GM12878 (cell line): ENCODE measurements at regions not wholly inside any gene's neighbourhood (a gene's known extent, or its start where the extent isn't known, plus 50 kb on each side); places are given as distances from the start of the nearest gene placed in this dataset.

Source experiments
- ATAC-seq: fragments of 200-7000 bp; cut with Tn5 transposase; 3 replicates; pipeline ENCODE4 v1.9.1; 2020; ENCODE audit warnings: mild to moderate bottlenecking, moderate library complexity
- BruUV-seq: library from RNA; stranded (reverse); fragments of 400-500 nt; replicated peaks from 2 replicates; lab custom pipeline; 2021; lab: Mats Ljungman, UMichigan
- CTCF ChIA-PET: fragments of 300-600 bp; sonication (Branson Sonifier 250); formaldehyde crosslinking; extraction: SDS; loops from one replicate; lab custom pipeline; 2021; ENCODE audit warnings: inconsistent platforms; lab: Yijun Ruan, JAX
- POLR2A ChIA-PET: fragments of 350-600 bp; formaldehyde crosslinking; extraction: SDS; loops from one replicate; lab custom pipeline; 2021; ENCODE audit warnings: inconsistent platforms; lab: Charles Lee
- RAD21 ChIA-PET: fragments of 300-600 bp; sonication (Branson Sonifier 250); formaldehyde crosslinking; loops from one replicate; lab custom pipeline; 2023; ENCODE audit warnings: antibody characterized with exemption; ENCODE audit not compliant: unreplicated experiment; lab: Charles Lee
- SMC1A ChIA-PET: fragments of 300-600 bp; sonication (Branson Sonifier 250); formaldehyde crosslinking; loops from one replicate; lab custom pipeline; 2023; ENCODE audit not compliant: unreplicated experiment, uncharacterized antibody; lab: Charles Lee
- DNase-seq: peaks from one replicate; pipeline ENCODE4 v3.0.0-alpha.2; 2011; ENCODE audit warnings: low read depth, low spot score
- FAIRE-seq: peaks from 3 replicates; lab custom pipeline; 2011; peaks lifted over from hg19 to GRCh38; lab: Jason Lieb, UNC
- H2AFZ ChIP-seq: 2 replicates; pipeline ENCODE4 v1.6.0; 2011; ENCODE audit warnings: low read depth, low read length, control low read depth; ENCODE audit not compliant: control insufficient read depth
- H3K27ac ChIP-seq: 2 replicates; pipeline ENCODE4 v1.5.1; 2011; ENCODE audit warnings: control low read depth; ENCODE audit not compliant: control insufficient read depth, insufficient read depth
- H3K27me3 ChIP-seq, 2 experiments: replicated peaks in 1 of 2; 2 replicates each; pipeline versions ENCODE4 v1.6.0 to v1.6.1; 2011; ENCODE audit warnings: low read length in 1 of 2; ENCODE audit not compliant: control insufficient read depth in 2 of 2, insufficient read depth in 2 of 2
- H3K36me3 ChIP-seq, 2 experiments: 2 replicates each; pipeline ENCODE4 v1.5.1; 2011; ENCODE audit warnings: low read length in 1 of 2; ENCODE audit not compliant: control insufficient read depth in 2 of 2, insufficient read depth in 2 of 2
- H3K4me1 ChIP-seq: 2 replicates; pipeline ENCODE4 v1.6.1; 2011; ENCODE audit warnings: mild to moderate bottlenecking, low read length, moderate library complexity, mixed read lengths; ENCODE audit not compliant: control insufficient read depth, insufficient read depth
- H3K4me2 ChIP-seq: 2 replicates; pipeline ENCODE4 v1.6.0; 2011; ENCODE audit warnings: control low read depth; ENCODE audit not compliant: control insufficient read depth, insufficient read depth
- H3K4me3 ChIP-seq: fragments of 200-600 bp; sonication (generic); 2 replicates; pipeline ENCODE4 v1.5.1; 2016
- H3K79me2 ChIP-seq: 2 replicates; pipeline ENCODE4 v1.6.0; 2011; ENCODE audit warnings: low read length; ENCODE audit not compliant: control insufficient read depth, insufficient read depth
- H3K9ac ChIP-seq: 2 replicates; pipeline ENCODE4 v1.8.0; 2011; ENCODE audit warnings: low read length, control low read depth, mixed read lengths; ENCODE audit not compliant: control insufficient read depth, insufficient read depth
- H3K9me3 ChIP-seq: replicated peaks from 3 replicates; pipeline ENCODE4 v1.5.1; 2011; ENCODE audit warnings: mild to moderate bottlenecking, low read length; ENCODE audit not compliant: control insufficient read depth, insufficient read depth
- H4K20me1 ChIP-seq: 2 replicates; pipeline ENCODE4 v1.6.0; 2011; ENCODE audit not compliant: control insufficient read depth, insufficient read depth
- ASH2L ChIP-seq: fragments of 300-600, 200-600 bp; sonication (generic); IDR thresholded peaks from 2 replicates; pipeline ENCODE4 v1.6.1; 2017; ENCODE audit warnings: low read depth, mild to moderate bottlenecking, borderline replicate concordance
- ATF7 ChIP-seq: fragments of 450-650 bp; IDR thresholded peaks from 2 replicates; pipeline ENCODE4 v1.6.1; 2016; ENCODE audit warnings: low read depth, mild to moderate bottlenecking
- CHD4 ChIP-seq: fragments of 200-600 bp; sonication (generic); IDR thresholded peaks from 2 replicates; pipeline ENCODE4 v1.6.1; 2016; ENCODE audit warnings: mild to moderate bottlenecking
- FOXM1 ChIP-seq: IDR thresholded peaks from 2 replicates; pipeline ENCODE4 v1.6.1; 2012; ENCODE audit warnings: low read depth, mild to moderate bottlenecking, inconsistent platforms, low read length, moderate library complexity
- GABPA ChIP-seq: IDR thresholded peaks from 2 replicates; pipeline ENCODE4 v1.6.1; 2014; ENCODE audit warnings: antibody characterized with exemption, low read depth, mild to moderate bottlenecking, inconsistent platforms
- KLF5 ChIP-seq: fragments of 450-650 bp; IDR thresholded peaks from 2 replicates; pipeline ENCODE4 v1.6.1; 2014; ENCODE audit warnings: mild to moderate bottlenecking; ENCODE audit not compliant: partially characterized antibody
- MYC ChIP-seq: IDR thresholded peaks from 2 replicates; pipeline ENCODE4 v1.6.1; 2011; ENCODE audit warnings: mild to moderate bottlenecking, low read length, moderate library complexity, inconsistent platforms; ENCODE audit not compliant: insufficient read depth, insufficient replicate concordance, insufficient read length, severe bottlenecking
- NFXL1 ChIP-seq: fragments of 450-650 bp; IDR thresholded peaks from 2 replicates; pipeline ENCODE4 v1.6.1; 2017; ENCODE audit warnings: antibody characterized with exemption, mild to moderate bottlenecking, borderline replicate concordance
- NFYA ChIP-seq: IDR thresholded peaks from 2 replicates; pipeline ENCODE4 v1.6.1; 2011; ENCODE audit warnings: low read depth, mild to moderate bottlenecking, low read length, improper control_type of control experiment, borderline replicate concordance
- NFYB ChIP-seq: IDR thresholded peaks from 2 replicates; pipeline ENCODE4 v1.6.1; 2011; ENCODE audit warnings: low read depth, mild to moderate bottlenecking, low read length, improper control_type of control experiment, moderate library complexity; ENCODE audit not compliant: insufficient read depth
- RB1 ChIP-seq: fragments of 450-650 bp; formaldehyde crosslinking; IDR thresholded peaks from 2 replicates; pipeline ENCODE4 v1.6.1; 2017; ENCODE audit warnings: mild to moderate bottlenecking, borderline replicate concordance
- SREBF1 ChIP-seq: IDR thresholded peaks from 2 replicates; pipeline ENCODE4 v1.6.1; 2012; ENCODE audit warnings: mild to moderate bottlenecking, low read length
- STAT1 ChIP-seq: fragments of 450-650 bp; conservative IDR thresholded peaks from 2 replicates; pipeline ENCODE4 v1.6.1; 2014; ENCODE audit warnings: antibody characterized with exemption, mild to moderate bottlenecking
- WGBS: methylation state at CpG from one replicate; pipeline ENCODE4 v1.1.6; 2016; ENCODE audit warnings: low lambda C conversion rate; ENCODE audit not compliant: insufficient replicate concordance, insufficient coverage; ENCODE audit errors: missing lambda C conversion rate; 5-methylcytosine and 5-hydroxymethylcytosine counted together
- in situ Hi-C: fragments of 300-500 bp; cut with MboI; formaldehyde crosslinking; loops from 9 replicates; pipeline ENCODE4 v1.14.3; 2018; ENCODE audit warnings: mixed read lengths
- intact Hi-C: fragments of 100-400 bp; cut with micrococcal nuclease; formaldehyde crosslinking; loops from one replicate; pipeline ENCODE4 v1.14.2; 2022; ENCODE audit not compliant: unreplicated experiment
- TF ChIP-seq, protein P1 (sequence below): fragments of 450-650 bp; IDR thresholded peaks from 2 replicates; pipeline ENCODE4 v1.6.1; 2016; ENCODE audit warnings: mild to moderate bottlenecking

DNA sequence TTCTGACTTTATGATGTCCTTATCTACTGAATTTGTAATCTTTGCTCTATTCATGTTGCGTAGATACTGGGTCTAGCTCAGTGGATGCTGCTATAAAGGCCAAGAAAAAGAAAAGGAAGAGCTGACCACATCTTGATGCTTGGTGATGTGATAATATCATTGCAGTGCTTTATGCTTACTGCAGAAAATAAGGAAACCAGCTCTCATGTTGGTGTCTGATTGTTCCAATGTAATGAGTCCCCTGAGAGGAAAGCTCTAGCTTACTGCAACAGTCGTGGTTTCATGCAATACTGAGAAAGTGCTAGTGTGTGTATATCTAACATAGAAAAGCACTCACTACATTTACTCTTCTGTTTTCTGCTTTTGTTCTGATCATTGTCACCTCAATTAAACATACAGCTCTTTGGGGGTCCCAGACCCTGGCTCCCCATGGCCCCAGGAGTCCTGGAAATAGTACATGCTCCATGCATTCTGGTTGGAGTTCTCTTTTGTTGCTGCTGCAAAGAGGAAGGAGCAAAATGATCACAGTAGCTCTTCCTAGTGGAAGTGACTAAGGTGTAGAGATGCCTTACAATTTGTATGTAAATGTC, 338.8 kb downstream of the CYRIA start:
- TF ChIP-seq ATF7 (no peak), STAT1 (no peak), SREBF1 (no peak), KLF5 (no peak), RB1 (no peak), NFYA (no peak), CHD4 (no peak), ASH2L (no peak), NFYB (no peak), GABPA (no peak), MYC (no peak), NFXL1 (no peak), FOXM1 (no peak)
- TF ChIP-seq, protein P1, sequence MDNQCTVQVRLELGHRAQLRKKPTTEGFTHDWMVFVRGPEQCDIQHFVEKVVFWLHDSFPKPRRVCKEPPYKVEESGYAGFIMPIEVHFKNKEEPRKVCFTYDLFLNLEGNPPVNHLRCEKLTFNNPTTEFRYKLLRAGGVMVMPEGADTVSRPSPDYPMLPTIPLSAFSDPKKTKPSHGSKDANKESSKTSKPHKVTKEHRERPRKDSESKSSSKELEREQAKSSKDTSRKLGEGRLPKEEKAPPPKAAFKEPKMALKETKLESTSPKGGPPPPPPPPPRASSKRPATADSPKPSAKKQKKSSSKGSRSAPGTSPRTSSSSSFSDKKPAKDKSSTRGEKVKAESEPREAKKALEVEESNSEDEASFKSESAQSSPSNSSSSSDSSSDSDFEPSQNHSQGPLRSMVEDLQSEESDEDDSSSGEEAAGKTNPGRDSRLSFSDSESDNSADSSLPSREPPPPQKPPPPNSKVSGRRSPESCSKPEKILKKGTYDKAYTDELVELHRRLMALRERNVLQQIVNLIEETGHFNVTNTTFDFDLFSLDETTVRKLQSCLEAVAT = no peak
- in situ Hi-C loops (no loop called here), intact Hi-C loops (no loop called here)
- no peaks in the 10 kb centered on the region for H4K20me1 ChIP-seq
- H2AFZ ChIP-seq = no peak overlapping the region
- ChIA-PET SMC1A (interaction anchor here (0.5 kb wide), 2 partner anchors 153 to 420 kb away, joined by 3 read pairs; no protein-coding TSS in a partner anchor), CTCF (no interaction called here), POLR2A (no interaction called here), RAD21 (interaction anchor here (0.6 kb wide), 1 partner anchor 571 kb away, joined by 3 read pairs; no protein-coding TSS in a partner anchor)
- H3K4me2 ChIP-seq = no peak overlapping the region
- FAIRE-seq (no peak), DNase-seq (no peak), ATAC-seq (no peak)
- no peaks in the 10 kb centered on the region for H3K4me1 ChIP-seq
- no peak overlapping the region for H3K9ac ChIP-seq
- H3K9me3 ChIP-seq = no peaks in the 10 kb centered on the region
- no peak overlapping the region for H3K4me3 ChIP-seq
- no TSS peak for BruUV-seq
- 14% methylated on average over 2 of the region's 2 CpGs for WGBS
- H3K36me3 ChIP-seq = no peaks in the 10 kb centered on the region
- H3K27me3 ChIP-seq = no peaks in the 10 kb centered on the region; a peak in 1 of 4 replicates
- H3K79me2 ChIP-seq = no peaks in the 10 kb centered on the region
- H3K27ac ChIP-seq = no peak overlapping the region
